Liver (tissue), 8 donors: ENCODE measurements at regions not wholly inside any gene's neighbourhood (a gene's known extent, or its start where the extent isn't known, plus 50 kb on each side); places are given as distances from the start of the nearest gene placed in this dataset.

Experiments
- DNase-seq: peaks from one replicate; pipeline ENCODE4 v3.0.0-alpha.2; 2017; ENCODE audit warnings: low spot score
- H3K27ac ChIP-seq, 2 donors: one replicate each; pipeline ENCODE4 v1.7.0; 2013; ENCODE audit warnings: inconsistent platforms in 2 of 2, low read length in 2 of 2, control low read depth in 1 of 2, low read depth in 1 of 2, mild to moderate bottlenecking in 1 of 2
- H3K27me3 ChIP-seq, 4 donors: one replicate each; pipeline versions ENCODE4 v1.6.1 to v1.7.0; 2013; ENCODE audit warnings: low read length in 3 of 4, inconsistent platforms in 1 of 4, mild to moderate bottlenecking in 1 of 4, moderate library complexity in 1 of 4; ENCODE audit not compliant: control insufficient read depth in 4 of 4, insufficient read depth in 4 of 4
- H3K36me3 ChIP-seq, 4 donors: one replicate each; pipeline versions ENCODE4 v1.6.1 to v1.7.0; 2013; ENCODE audit warnings: low read length in 3 of 4, mild to moderate bottlenecking in 3 of 4, low read depth in 1 of 4, moderate library complexity in 1 of 4; ENCODE audit not compliant: control insufficient read depth in 4 of 4, insufficient read depth in 3 of 4
- H3K4me1 ChIP-seq, 4 donors: one replicate each; pipeline versions ENCODE4 v1.6.1 to v1.7.0; 2013; ENCODE audit warnings: low read length in 3 of 4, mild to moderate bottlenecking in 3 of 4, moderate library complexity in 1 of 4; ENCODE audit not compliant: control insufficient read depth in 4 of 4, insufficient read depth in 4 of 4
- H3K4me3 ChIP-seq, 3 donors: one replicate each; pipeline versions ENCODE4 v1.6.1 to v1.7.0; 2013; ENCODE audit warnings: low read length in 3 of 3, control low read depth in 1 of 3, low read depth in 1 of 3, mild to moderate bottlenecking in 1 of 3
- H3K9ac ChIP-seq, 2 donors: one replicate each; pipeline ENCODE4 v1.7.0; 2013; ENCODE audit warnings: low read length in 2 of 2, mild to moderate bottlenecking in 2 of 2, moderate library complexity in 2 of 2, control low read depth in 1 of 2, low read depth in 1 of 2
- H3K9me3 ChIP-seq, 4 donors: one replicate each; pipeline versions ENCODE4 v1.6.1 to v1.7.0; 2013; ENCODE audit warnings: low read length in 3 of 4; ENCODE audit not compliant: control insufficient read depth in 4 of 4
- ATF3 ChIP-seq: IDR thresholded peaks from 2 replicates; pipeline ENCODE4 v1.6.1; 2016; ENCODE audit warnings: antibody characterized with exemption
- CTCF ChIP-seq: fragments of 150-350 bp; IDR thresholded peaks from 2 replicates; pipeline ENCODE4 v1.5.1; 2017; ENCODE audit warnings: improper control_type of control experiment, low read depth, low read length; ENCODE audit not compliant: missing input control
- FOXA2 ChIP-seq: IDR thresholded peaks from 2 replicates; pipeline ENCODE4 v1.6.1; 2016; ENCODE audit warnings: antibody characterized with exemption
- GABPA ChIP-seq, 2 donors: IDR thresholded peaks in 1 of 2; conservative IDR thresholded peaks in 1 of 2; 2 replicates each; pipeline ENCODE4 v1.6.1; 2016; ENCODE audit warnings: antibody characterized with exemption in 2 of 2, mild to moderate bottlenecking in 1 of 2, moderate library complexity in 1 of 2
- HNF4A ChIP-seq, 2 donors: conservative IDR thresholded peaks; 2 replicates each; pipeline ENCODE4 v1.6.1; 2016; ENCODE audit warnings: antibody characterized with exemption in 2 of 2, mild to moderate bottlenecking in 2 of 2
- HNF4G ChIP-seq: IDR thresholded peaks from 2 replicates; pipeline ENCODE4 v1.6.1; 2016; ENCODE audit warnings: antibody characterized with exemption
- NR2F2 ChIP-seq: IDR thresholded peaks from 2 replicates; pipeline ENCODE4 v1.6.1; 2016; ENCODE audit warnings: antibody characterized with exemption
- RAD21 ChIP-seq, 2 donors: IDR thresholded peaks; 2 replicates each; pipeline ENCODE4 v1.6.1; 2016; ENCODE audit warnings: antibody characterized with exemption in 2 of 2, mild to moderate bottlenecking in 2 of 2
- REST ChIP-seq: IDR thresholded peaks from 2 replicates; pipeline ENCODE4 v1.6.1; 2016; ENCODE audit warnings: antibody characterized with exemption, mild to moderate bottlenecking
- SP1 ChIP-seq: IDR thresholded peaks from 2 replicates; pipeline ENCODE4 v1.6.1; 2018; ENCODE audit warnings: antibody characterized with exemption, mild to moderate bottlenecking
- TAF1 ChIP-seq: conservative IDR thresholded peaks from 2 replicates; pipeline ENCODE4 v1.6.1; 2016; ENCODE audit warnings: antibody characterized with exemption, mild to moderate bottlenecking
- WGBS: extraction: QIAGEN DNeasy Blood & Tissue Kit; methylation state at CpG from one replicate; pipeline ENCODE4 v1.1.7; 2013; 5-methylcytosine and 5-hydroxymethylcytosine counted together
- TF ChIP-seq, protein P1 (sequence below): IDR thresholded peaks from 2 replicates; pipeline ENCODE4 v1.6.1; 2016; ENCODE audit warnings: antibody characterized with exemption
- donor health status: healthy.
- donor health status: healthy.
- donor health status: healthy.
- donor health status: healthy.
- donor health status: healthy.

DNA sequence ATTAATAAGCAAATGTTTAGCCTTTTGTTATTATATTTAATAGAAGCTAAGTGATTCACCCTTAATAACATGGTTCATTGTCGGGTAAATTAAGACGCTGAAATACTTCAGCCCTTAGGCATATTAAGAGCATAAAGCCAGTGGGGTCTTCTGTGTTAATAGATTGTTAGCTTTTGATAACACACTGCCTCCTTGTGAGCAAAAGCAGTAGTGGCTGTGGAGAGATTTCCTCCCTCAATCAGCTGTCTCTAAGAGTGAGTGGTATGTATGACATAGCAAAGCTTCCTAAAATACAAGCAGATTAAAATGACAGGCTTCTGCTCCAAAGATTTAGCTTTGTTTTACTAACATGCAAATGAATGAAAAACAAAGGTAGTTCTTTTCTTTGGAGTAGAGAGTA lies 143.7 kb upstream of the SYT4 start:
- H3K9ac ChIP-seq: no peak overlapping the region
- TF ChIP-seq HNF4G (no peak), CTCF (peak; percentile 3)
- no peak overlapping the region for H3K27ac ChIP-seq
- H3K9me3 ChIP-seq: no peaks in the 10 kb centered on the region
- WGBS: 55% methylated on average over 2 of the region's 2 CpGs
- H3K36me3 ChIP-seq: no peaks in the 10 kb centered on the region
- no peaks in the 10 kb centered on the region for H3K4me1 ChIP-seq
- peaks cover 0 to 3% (median 0%) of the 10 kb centered on the region in 4 donors for H3K27me3 ChIP-seq
- H3K4me3 ChIP-seq: no peak overlapping the region
- DNase-seq: no peak

DNA sequence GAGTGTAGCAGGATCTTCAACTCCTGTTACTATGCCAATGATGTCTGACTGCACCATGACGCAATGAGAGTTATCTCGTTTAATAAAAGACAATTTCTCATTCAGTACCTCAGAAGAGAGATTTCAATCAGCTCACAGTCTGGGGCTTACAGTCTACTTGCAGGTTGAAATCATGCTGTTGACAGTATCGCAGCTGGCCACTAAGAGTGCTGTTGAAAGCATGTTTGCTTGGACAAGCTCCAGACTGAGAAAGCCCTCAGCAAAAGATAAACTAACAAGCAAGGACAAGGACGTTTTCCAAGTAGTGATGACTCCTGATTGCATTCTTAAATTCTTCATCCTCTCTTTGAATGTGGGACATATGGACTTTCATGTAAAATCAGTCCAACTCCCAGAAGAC lies 145.2 kb upstream of the SYT4 start:
- Histone ChIP-seq H3K9me3 (no peaks in the 10 kb centered on the region), H3K4me3 (no peak overlapping the region), H3K4me1 (no peaks in the 10 kb centered on the region), H3K9ac (no peak overlapping the region), H3K36me3 (no peaks in the 10 kb centered on the region), H3K27me3 (peaks cover 0 to 3% (median 0%) of the 10 kb centered on the region in 4 donors), H3K27ac (no peak overlapping the region)
- DNase-seq: no peak
- 29% methylated on average over 4 of the region's 4 CpGs for WGBS
- TF ChIP-seq GABPA (IDR thresholded peaks at IDR 0.05 in 1 of 2, conservative IDR thresholded peaks at IDR 0.05 in 1 of 2) (no peak), HNF4A (conservative IDR thresholded peaks at IDR 0.05) (no peak), SP1 (no peak), ATF3 (no peak), FOXA2 (no peak), HNF4G (no peak), CTCF (no peak), NR2F2 (no peak)

GRCh38 chr18:43435851-43436250 lies 158.6 kb upstream of the SYT4 start:
- no peak overlapping the region for H3K9ac ChIP-seq
- no peak overlapping the region for H3K4me3 ChIP-seq
- WGBS: 72% methylated on average over 3 of the region's 3 CpGs
- H3K9me3 ChIP-seq: peaks cover 0 to 4% (median 0%) of the 10 kb centered on the region in 4 donors
- H3K4me1 ChIP-seq: no peaks in the 10 kb centered on the region
- no peaks in the 10 kb centered on the region for H3K27me3 ChIP-seq
- no peaks in the 10 kb centered on the region for H3K36me3 ChIP-seq
- DNase-seq: no peak
- TF ChIP-seq, protein P1, sequence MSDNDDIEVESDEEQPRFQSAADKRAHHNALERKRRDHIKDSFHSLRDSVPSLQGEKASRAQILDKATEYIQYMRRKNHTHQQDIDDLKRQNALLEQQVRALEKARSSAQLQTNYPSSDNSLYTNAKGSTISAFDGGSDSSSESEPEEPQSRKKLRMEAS: no peak
- TF ChIP-seq CTCF (no peak), TAF1 (no peak), HNF4A (conservative IDR thresholded peaks at IDR 0.05) (no peak), HNF4G (no peak), RAD21 (IDR thresholded peaks at IDR 0.05) (no peak), REST (no peak), SP1 (no peak)
- H3K27ac ChIP-seq: no peak overlapping the region
